ENCODE measurements at regions not wholly inside any gene's neighbourhood (a gene's known extent, or its start where the extent isn't known, plus 50 kb on each side); places are given as distances from the start of the nearest gene placed in this dataset.
A peak's percentile ranks its signal among the peaks of the same experiment; 100 is the strongest.

DNA sequence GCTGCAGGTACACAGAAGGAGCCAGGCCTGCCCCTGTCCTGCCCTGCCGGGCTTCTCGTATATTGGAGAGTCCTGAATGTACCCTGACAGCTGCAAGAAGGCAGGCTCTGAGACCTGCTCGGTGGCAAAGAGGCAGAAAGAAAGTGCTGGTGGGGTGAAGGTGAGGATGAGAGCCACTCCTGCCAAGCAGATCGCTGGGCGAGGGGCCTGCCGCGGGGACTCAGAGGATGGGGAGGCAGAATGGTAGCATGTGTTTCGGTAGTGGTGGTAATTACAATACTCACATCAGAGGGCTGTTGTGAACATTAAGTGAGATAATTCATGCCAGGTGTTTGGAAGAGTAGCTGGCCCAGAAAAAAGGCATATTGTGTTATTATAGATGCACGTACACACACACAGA is 56.6 kb upstream of the SLC22A23 start:
- H3K4me3 ChIP-seq (ENCODE audit: low read depth, low read length): no peak overlapping the region
- no peaks in the 10 kb centered on the region for H3K36me3 ChIP-seq (ENCODE audit: control insufficient read depth, insufficient read depth, low read length)
- TF ChIP-seq, protein P1, sequence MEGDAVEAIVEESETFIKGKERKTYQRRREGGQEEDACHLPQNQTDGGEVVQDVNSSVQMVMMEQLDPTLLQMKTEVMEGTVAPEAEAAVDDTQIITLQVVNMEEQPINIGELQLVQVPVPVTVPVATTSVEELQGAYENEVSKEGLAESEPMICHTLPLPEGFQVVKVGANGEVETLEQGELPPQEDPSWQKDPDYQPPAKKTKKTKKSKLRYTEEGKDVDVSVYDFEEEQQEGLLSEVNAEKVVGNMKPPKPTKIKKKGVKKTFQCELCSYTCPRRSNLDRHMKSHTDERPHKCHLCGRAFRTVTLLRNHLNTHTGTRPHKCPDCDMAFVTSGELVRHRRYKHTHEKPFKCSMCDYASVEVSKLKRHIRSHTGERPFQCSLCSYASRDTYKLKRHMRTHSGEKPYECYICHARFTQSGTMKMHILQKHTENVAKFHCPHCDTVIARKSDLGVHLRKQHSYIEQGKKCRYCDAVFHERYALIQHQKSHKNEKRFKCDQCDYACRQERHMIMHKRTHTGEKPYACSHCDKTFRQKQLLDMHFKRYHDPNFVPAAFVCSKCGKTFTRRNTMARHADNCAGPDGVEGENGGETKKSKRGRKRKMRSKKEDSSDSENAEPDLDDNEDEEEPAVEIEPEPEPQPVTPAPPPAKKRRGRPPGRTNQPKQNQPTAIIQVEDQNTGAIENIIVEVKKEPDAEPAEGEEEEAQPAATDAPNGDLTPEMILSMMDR (IDR thresholded peaks at IDR 0.05; ENCODE audit: insufficient read depth, low read length, severe bottlenecking): no peak
- no peak for FAIRE-seq
- no peak for DNase-seq (ENCODE audit: low read depth)
- H3K27me3 ChIP-seq (ENCODE audit: control insufficient read depth, insufficient read depth, low read length): no peaks in the 10 kb centered on the region

DNA sequence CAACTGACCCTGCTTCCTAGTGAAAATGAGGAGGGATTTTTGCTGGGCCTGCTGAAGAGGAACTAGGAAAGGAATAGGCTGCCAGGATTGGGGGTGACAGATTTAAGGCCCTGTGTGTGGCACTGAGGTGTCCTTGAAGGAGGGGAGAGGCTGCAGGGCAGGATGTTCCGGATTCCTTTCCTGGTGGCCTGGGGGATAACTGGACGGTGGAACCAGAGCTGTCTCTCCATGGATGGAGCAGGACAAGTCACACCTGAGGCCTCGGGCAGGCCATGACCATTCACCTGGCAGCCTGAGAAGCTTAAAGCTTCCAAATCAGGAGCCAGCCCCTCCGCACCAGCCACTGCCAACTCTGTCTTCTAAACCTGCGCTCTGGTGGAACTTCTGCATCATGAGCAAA is 56.0 kb upstream of the SLC22A23 start:
- Histone ChIP-seq H3K4me3 (ENCODE audit: low read depth, low read length) (no peak overlapping the region), H3K36me3 (ENCODE audit: control insufficient read depth, insufficient read depth, low read length) (no peaks in the 10 kb centered on the region), H3K27me3 (ENCODE audit: control insufficient read depth, insufficient read depth, low read length) (no peaks in the 10 kb centered on the region)
- FAIRE-seq (no peak), DNase-seq (ENCODE audit: low read depth) (no peak)
- TF ChIP-seq, protein P1 (IDR thresholded peaks at IDR 0.05; ENCODE audit: insufficient read depth, low read length, severe bottlenecking): no peak

DNA sequence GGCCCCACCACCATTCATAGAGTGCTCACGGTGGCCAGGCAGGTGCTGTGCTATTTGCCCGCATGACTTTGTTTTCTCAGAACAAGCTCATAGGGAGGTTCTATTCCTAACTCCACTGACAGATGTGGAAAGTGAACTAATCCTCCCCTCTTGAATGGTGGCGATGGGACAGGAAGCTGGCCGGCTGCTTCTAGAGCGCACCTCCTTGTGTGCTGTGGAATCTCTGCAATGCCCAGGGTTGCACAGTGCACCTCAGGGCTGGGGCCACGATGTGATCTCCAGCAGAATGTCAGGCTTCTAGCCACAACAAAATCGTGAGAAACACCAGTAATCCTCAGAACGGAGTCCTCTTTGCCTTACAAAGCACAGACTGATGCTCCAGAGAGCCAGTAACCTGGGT is 53.8 kb upstream of the SLC22A23 start:
- FAIRE-seq: no peak
- no peaks in the 10 kb centered on the region for H3K27me3 ChIP-seq (ENCODE audit: control insufficient read depth, insufficient read depth, low read length)
- TF ChIP-seq, protein P1 (IDR thresholded peaks at IDR 0.05; ENCODE audit: insufficient read depth, low read length, severe bottlenecking): no peak

DNA sequence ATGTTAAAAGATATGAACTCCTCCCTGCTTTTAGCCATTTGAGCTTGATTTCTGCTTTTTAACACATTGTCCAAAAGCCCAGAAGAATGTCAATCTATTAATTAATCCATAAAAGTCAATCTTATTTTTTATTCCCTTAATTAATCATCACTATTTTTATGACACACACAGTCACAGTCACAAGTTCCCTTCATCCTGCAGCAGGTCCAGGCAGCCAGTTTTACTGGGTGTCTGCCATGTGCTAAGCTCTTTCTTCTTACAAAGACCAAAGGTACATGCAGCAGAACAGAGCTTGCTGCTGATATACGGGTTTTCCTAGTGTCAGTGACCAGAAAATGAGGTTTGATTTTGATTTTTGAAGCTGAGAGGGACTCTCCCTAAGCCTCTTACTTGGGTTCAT is 53.3 kb upstream of the SLC22A23 start:
- Histone ChIP-seq H3K27me3 (ENCODE audit: control insufficient read depth, insufficient read depth, low read length) (no peaks in the 10 kb centered on the region), H3K4me3 (ENCODE audit: low read depth, low read length) (no peak overlapping the region), H3K36me3 (ENCODE audit: control insufficient read depth, insufficient read depth, low read length) (no peaks in the 10 kb centered on the region)
- TF ChIP-seq, protein P1 (IDR thresholded peaks at IDR 0.05; ENCODE audit: insufficient read depth, low read length, severe bottlenecking): no peak
- no peak for FAIRE-seq
- DNase-seq (ENCODE audit: low read depth): no peak

More for the DNA sequence above, 53.8 kb upstream of the SLC22A23 start:
- Histone ChIP-seq H3K4me3 (ENCODE audit: low read depth, low read length) (no peak overlapping the region), H3K36me3 (ENCODE audit: control insufficient read depth, insufficient read depth, low read length) (no peaks in the 10 kb centered on the region)
- DNase-seq (ENCODE audit: low read depth): no peak

DNA sequence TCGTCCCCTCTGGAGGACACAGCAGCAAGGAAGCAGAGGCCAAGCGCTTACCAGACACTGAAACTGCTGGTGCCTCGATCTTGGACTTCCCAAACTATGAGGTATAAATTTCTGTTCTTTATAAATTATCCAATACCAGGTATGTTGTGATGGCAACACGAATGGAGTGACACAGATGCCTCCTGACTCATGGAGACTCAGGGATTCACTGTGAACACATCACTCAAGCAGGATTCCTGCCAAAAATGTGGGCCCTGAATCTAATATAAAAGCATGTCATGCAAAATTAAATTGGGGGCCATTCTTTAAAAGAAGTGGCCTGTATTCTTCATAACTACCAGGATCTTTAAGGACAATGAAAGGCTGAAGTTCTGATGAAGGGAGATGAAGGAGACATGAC is 52.5 kb upstream of the SLC22A23 start:
- no peaks in the 10 kb centered on the region for H3K36me3 ChIP-seq (ENCODE audit: control insufficient read depth, insufficient read depth, low read length)
- FAIRE-seq (no peak), DNase-seq (ENCODE audit: low read depth) (peak; percentile 71)
- H3K27me3 ChIP-seq (ENCODE audit: control insufficient read depth, insufficient read depth, low read length): no peaks in the 10 kb centered on the region
- TF ChIP-seq, protein P1 (IDR thresholded peaks at IDR 0.05; ENCODE audit: insufficient read depth, low read length, severe bottlenecking): no peak
- no peak overlapping the region for H3K4me3 ChIP-seq (ENCODE audit: low read depth, low read length)

DNA sequence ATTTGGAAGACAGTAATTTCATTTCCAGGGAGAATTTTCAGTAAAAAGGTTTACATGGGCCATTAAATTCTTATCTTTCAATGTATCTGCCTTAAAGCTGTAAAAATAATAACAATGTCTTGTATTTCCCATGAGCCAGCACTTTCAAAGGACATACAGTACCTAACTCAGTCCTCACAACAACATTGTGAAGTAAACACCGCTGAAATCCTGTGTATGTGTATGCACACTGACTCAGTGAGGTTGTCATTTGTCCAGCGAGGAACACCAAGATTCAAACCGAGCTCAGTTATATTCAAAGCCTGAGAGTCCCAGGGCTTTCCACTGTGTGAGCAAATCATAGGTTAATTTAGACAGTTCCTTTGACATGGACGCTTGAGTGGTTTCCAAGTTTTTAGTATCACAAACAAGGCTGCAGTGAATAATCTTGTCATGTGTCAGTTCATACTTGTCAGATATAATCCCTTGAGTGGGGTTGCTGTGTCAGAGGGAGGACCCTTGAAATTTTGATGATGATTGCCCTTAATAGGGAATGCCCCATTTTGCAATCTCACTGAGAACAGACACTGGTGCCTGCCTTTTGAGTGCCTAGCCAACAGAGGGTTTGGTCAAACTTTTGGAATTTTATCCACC is 50.0 kb upstream of the SLC22A23 start:
- TF ChIP-seq, protein P1 (IDR thresholded peaks at IDR 0.05; ENCODE audit: insufficient read depth, low read length, severe bottlenecking): no peak
- H3K4me3 ChIP-seq (ENCODE audit: low read depth, low read length): no peak overlapping the region
- H3K27me3 ChIP-seq (ENCODE audit: control insufficient read depth, insufficient read depth, low read length): no peaks in the 10 kb centered on the region
- FAIRE-seq (no peak), DNase-seq (ENCODE audit: low read depth) (no peak)
- H3K36me3 ChIP-seq (ENCODE audit: control insufficient read depth, insufficient read depth, low read length): no peaks in the 10 kb centered on the region

Measured in bronchial epithelial cell (primary cell).